Ishikawa (cell line): ENCODE measurements at regions not wholly inside any gene's neighbourhood (a gene's known extent, or its start where the extent isn't known, plus 50 kb on each side); places are given as distances from the start of the nearest gene placed in this dataset.

Experiments
- CEBPB ChIP-seq: IDR thresholded peaks from 2 replicates; pipeline ENCODE4 v1.6.1; 2012
- CREB1 ChIP-seq: IDR thresholded peaks from 2 replicates; pipeline ENCODE4 v1.6.1; 2012; ENCODE audit warnings: low read depth
- EGR1 ChIP-seq: IDR thresholded peaks from 2 replicates; pipeline ENCODE4 v1.6.1; 2012
- EP300 ChIP-seq: IDR thresholded peaks from 2 replicates; pipeline ENCODE4 v1.6.1; 2012; ENCODE audit warnings: borderline replicate concordance
- FOXM1 ChIP-seq: IDR thresholded peaks from 2 replicates; pipeline ENCODE4 v1.6.1; 2012; ENCODE audit warnings: low read depth, borderline replicate concordance
- NFIC ChIP-seq: IDR thresholded peaks from 2 replicates; pipeline ENCODE4 v1.6.1; 2012
- RAD21 ChIP-seq: IDR thresholded peaks from 2 replicates; pipeline ENCODE4 v1.6.1; 2012; ENCODE audit warnings: low read depth
- TAF1 ChIP-seq: IDR thresholded peaks from 2 replicates; pipeline ENCODE4 v1.6.1; 2012; ENCODE audit warnings: low read depth, mild to moderate bottlenecking
- TCF12 ChIP-seq: IDR thresholded peaks from 2 replicates; pipeline ENCODE4 v1.6.1; 2012; ENCODE audit warnings: low read depth
- TEAD4 ChIP-seq: IDR thresholded peaks from 2 replicates; pipeline ENCODE4 v1.6.1; 2012
- YY1 ChIP-seq: IDR thresholded peaks from 2 replicates; pipeline ENCODE4 v1.6.1; 2012; ENCODE audit warnings: low read depth
- ZBTB7A ChIP-seq: IDR thresholded peaks from 2 replicates; pipeline ENCODE4 v1.6.1; 2012; ENCODE audit warnings: low read depth
- TF ChIP-seq, protein P1 (sequence below): IDR thresholded peaks from 2 replicates; pipeline ENCODE4 v1.6.1; 2012
- TF ChIP-seq, protein P2 (sequence below): IDR thresholded peaks from 2 replicates; pipeline ENCODE4 v1.6.1; 2012
- TF ChIP-seq, protein P3 (sequence below): IDR thresholded peaks from 2 replicates; pipeline ENCODE4 v1.6.1; 2012; ENCODE audit warnings: low read depth, mild to moderate bottlenecking

DNA sequence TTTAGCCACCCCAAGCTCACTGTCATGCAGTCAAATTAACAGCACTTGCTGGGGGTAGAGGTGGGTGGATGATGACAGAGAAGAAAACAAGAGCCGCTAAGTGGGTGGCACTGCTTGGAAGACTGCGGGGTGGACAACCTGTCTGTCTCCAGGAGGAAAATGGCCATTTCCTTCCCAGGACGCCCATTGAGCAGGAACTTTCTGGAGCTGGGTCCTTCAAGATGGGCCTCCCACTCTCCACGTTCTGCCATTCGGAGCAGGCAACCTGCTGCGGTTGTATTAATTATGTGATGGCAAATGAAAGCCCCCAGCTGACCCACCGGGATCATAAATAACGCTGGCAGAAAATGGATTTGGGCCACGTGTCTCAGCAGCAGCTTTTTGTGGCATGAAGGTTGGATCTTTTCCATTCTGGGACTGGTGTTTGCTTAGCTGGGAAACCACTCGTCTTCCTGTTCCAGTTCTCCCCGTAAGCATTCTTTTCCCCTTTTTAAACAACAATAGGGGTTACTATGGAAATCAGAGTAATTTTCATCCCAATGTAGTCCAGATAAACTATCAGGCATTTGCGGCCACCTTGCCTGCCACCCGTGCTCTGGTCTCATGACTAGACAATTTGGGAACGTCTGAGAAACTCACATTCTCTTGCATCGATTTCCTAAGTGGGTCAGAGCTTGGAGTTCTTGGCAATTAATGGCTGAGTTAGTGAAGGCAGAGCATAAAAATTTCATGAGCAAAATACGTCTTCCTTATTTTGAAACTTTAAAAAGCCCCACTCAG is 215.5 kb downstream of the ANKRD60 start:
- no peak for TF ChIP-seq TCF12
- TF ChIP-seq, protein P1, sequence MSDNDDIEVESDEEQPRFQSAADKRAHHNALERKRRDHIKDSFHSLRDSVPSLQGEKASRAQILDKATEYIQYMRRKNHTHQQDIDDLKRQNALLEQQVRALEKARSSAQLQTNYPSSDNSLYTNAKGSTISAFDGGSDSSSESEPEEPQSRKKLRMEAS: no peak
- TF ChIP-seq RAD21: no peak
- TF ChIP-seq, protein P2, sequence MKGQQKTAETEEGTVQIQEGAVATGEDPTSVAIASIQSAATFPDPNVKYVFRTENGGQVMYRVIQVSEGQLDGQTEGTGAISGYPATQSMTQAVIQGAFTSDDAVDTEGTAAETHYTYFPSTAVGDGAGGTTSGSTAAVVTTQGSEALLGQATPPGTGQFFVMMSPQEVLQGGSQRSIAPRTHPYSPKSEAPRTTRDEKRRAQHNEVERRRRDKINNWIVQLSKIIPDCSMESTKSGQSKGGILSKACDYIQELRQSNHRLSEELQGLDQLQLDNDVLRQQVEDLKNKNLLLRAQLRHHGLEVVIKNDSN: no peak
- no peak for TF ChIP-seq ZBTB7A
- no peak for TF ChIP-seq TAF1
- no peak for TF ChIP-seq EP300
- no peak for TF ChIP-seq YY1
- no peak for TF ChIP-seq FOXM1
- TF ChIP-seq NFIC: no peak
- TF ChIP-seq CEBPB: no peak
- TF ChIP-seq CREB1: no peak

DNA sequence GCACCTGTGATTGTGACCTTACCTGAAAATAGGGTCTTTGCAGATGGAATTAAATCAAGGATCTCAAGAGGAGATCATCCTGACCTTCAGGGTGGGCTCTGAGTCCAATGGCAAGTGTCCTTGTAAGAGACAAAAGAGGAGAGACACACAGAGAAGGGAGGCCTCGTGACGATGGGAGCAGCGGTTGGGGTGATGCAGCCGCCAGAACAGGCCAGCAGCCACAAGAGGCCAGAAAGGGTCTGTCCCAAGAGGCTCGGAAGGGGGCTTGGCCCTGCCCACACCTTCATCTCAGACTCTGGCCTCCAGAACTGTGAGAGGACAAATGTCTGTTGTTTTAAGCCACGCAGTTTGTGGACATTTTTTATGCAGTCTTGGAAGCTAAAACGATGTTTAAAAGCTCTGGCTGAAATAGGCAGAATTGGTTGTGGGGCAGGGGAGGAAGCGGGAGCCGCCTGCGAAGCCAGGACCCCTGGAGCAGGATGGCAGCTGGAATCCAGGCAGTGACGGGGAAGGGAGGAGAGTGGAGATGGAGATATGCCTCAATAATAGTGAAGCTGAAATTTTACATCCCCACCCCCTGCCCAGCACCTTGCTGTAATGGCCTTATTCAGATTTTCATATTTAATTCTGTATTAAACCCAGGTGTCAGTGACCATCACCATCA is 216.4 kb downstream of the ANKRD60 start:
- TF ChIP-seq FOXM1 (no peak), RAD21 (no peak), TAF1 (no peak), ZBTB7A (no peak), CEBPB (no peak), EP300 (no peak), TEAD4 (no peak), CREB1 (no peak), NFIC (no peak), TCF12 (no peak), YY1 (no peak), EGR1 (no peak)
- TF ChIP-seq, protein P2: no peak
- TF ChIP-seq, protein P1: no peak
- TF ChIP-seq, protein P3, sequence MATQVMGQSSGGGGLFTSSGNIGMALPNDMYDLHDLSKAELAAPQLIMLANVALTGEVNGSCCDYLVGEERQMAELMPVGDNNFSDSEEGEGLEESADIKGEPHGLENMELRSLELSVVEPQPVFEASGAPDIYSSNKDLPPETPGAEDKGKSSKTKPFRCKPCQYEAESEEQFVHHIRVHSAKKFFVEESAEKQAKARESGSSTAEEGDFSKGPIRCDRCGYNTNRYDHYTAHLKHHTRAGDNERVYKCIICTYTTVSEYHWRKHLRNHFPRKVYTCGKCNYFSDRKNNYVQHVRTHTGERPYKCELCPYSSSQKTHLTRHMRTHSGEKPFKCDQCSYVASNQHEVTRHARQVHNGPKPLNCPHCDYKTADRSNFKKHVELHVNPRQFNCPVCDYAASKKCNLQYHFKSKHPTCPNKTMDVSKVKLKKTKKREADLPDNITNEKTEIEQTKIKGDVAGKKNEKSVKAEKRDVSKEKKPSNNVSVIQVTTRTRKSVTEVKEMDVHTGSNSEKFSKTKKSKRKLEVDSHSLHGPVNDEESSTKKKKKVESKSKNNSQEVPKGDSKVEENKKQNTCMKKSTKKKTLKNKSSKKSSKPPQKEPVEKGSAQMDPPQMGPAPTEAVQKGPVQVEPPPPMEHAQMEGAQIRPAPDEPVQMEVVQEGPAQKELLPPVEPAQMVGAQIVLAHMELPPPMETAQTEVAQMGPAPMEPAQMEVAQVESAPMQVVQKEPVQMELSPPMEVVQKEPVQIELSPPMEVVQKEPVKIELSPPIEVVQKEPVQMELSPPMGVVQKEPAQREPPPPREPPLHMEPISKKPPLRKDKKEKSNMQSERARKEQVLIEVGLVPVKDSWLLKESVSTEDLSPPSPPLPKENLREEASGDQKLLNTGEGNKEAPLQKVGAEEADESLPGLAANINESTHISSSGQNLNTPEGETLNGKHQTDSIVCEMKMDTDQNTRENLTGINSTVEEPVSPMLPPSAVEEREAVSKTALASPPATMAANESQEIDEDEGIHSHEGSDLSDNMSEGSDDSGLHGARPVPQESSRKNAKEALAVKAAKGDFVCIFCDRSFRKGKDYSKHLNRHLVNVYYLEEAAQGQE: no peak

DNA sequence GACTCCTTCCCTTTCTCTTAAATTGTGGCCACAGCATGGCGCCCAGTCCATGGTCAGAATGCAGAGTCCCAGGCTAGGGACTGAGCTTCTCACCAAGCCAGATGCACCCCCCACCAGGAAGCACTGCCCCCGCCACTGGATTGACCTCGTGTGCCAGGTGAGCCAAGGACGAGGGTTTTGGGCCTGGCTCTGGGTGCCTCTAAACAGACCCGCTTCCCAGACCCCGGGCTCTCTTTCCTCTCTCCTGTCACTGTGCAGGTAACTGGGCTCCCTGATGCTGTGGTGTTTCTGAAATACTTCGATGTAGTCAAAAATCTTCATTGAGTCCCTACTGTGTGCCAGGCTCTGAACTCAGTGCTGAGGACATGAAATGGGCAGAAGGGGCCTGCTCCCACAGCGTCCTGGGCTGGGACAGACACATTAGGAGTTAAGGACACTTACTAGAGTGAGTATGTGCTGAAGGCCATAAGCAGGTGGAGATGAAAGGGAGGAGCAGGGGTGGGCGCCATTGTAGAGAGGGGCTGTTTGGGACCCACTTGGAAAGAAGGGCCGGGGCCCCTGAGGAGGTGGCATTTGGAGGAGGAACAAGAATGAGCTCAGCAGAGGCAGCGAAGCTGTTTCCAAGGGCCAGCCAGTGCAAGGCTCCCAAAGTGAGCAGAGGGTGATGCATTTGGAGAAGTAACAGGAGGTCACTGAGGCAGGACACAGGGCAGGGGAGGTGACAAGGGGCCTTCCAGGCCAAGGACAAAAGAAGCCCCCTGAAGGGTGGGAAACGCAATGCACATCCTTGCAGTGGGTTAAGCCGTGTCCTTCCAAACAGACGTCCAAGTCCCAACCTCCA is 217.1 kb downstream of the ANKRD60 start:
- TF ChIP-seq FOXM1 (no peak), ZBTB7A (no peak), CEBPB (no peak), CREB1 (no peak), EGR1 (no peak), YY1 (no peak), EP300 (no peak), TCF12 (no peak), TAF1 (no peak), RAD21 (no peak), NFIC (no peak)
- TF ChIP-seq, protein P3: no peak
- TF ChIP-seq, protein P1: no peak
- TF ChIP-seq, protein P2: no peak

DNA sequence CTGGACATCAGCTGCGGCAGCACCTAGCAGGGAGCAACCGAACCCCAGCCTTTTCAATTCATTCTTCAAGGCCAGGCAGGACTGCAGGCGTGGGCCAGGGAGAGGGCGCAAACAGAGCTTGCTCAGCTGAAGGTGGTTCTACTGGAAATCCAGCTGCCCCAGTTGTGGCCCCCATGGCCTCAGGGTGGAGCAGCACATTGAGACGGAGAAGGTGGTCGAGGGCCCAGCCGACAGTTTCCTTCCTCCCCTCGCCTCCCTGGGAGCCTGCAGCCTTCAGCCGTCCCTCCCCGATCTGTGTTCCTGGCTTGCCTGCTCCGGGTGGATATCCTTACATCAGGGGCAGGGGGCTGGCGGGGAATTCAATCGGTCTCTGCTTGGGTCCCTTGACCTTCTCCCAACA is 217.8 kb downstream of the ANKRD60 start:
- TF ChIP-seq FOXM1 (no peak), EGR1 (no peak), RAD21 (no peak), EP300 (no peak), CEBPB (no peak), TAF1 (no peak), NFIC (no peak), CREB1 (no peak), YY1 (no peak), TEAD4 (no peak), ZBTB7A (no peak), TCF12 (no peak)
- TF ChIP-seq, protein P3: no peak
- TF ChIP-seq, protein P1: no peak
- TF ChIP-seq, protein P2: no peak
